ENCODE measurements at regions not wholly inside any gene's neighbourhood (a gene's known extent, or its start where the extent isn't known, plus 50 kb on each side); places are given as distances from the start of the nearest gene placed in this dataset.

GRCh38 chr3:99483841-99484240, 154.6 kb upstream of the COL8A1 start:
- Histone ChIP-seq H3K27ac (no peak overlapping the region), H3K27me3 (replicated peaks) (no peaks in the 10 kb centered on the region), H3K4me3 (ENCODE audit: low read depth, low read length) (no peak overlapping the region), H3K36me3 (replicated peaks) (no peaks in the 10 kb centered on the region)
- no peak for DNase-seq
- in situ Hi-C loops (cut with HindIII; ENCODE audit: low pct_ligation_motif_present, low sequenced_read_pairs), result no loop called here
- TF ChIP-seq CTCF (IDR thresholded peaks at IDR 0.05; ENCODE audit: low read depth, low read length, missing control alignments), result no peak

GRCh38 chr3:99482191-99482590, 156.2 kb upstream of the COL8A1 start:
- H3K4me3 ChIP-seq (ENCODE audit: low read depth, low read length), result no peak overlapping the region
- H3K27ac ChIP-seq, result no peak overlapping the region
- in situ Hi-C loops (cut with HindIII; ENCODE audit: low pct_ligation_motif_present, low sequenced_read_pairs), result no loop called here
- TF ChIP-seq CTCF (IDR thresholded peaks at IDR 0.05; ENCODE audit: low read depth, low read length, missing control alignments), result no peak
- no peak for DNase-seq
- no peaks in the 10 kb centered on the region for H3K27me3 ChIP-seq (replicated peaks)
- H3K36me3 ChIP-seq (replicated peaks), result no peaks in the 10 kb centered on the region

GRCh38 chr3:99481561-99481960, 156.8 kb upstream of the COL8A1 start:
- Histone ChIP-seq H3K4me3 (ENCODE audit: low read depth, low read length) (no peak overlapping the region), H3K27ac (no peak overlapping the region), H3K36me3 (replicated peaks) (no peaks in the 10 kb centered on the region), H3K27me3 (replicated peaks) (no peaks in the 10 kb centered on the region)
- no peak for DNase-seq
- TF ChIP-seq CTCF (IDR thresholded peaks at IDR 0.05; ENCODE audit: low read depth, low read length, missing control alignments), result no peak
- in situ Hi-C loops (cut with HindIII; ENCODE audit: low pct_ligation_motif_present, low sequenced_read_pairs), result no loop called here

GRCh38 chr3:99479768-99480167, 158.6 kb upstream of the COL8A1 start:
- H3K27ac ChIP-seq, result no peak overlapping the region
- no peak for TF ChIP-seq CTCF (IDR thresholded peaks at IDR 0.05; ENCODE audit: low read depth, low read length, missing control alignments)

GRCh38 chr3:99477650-99478049, 160.7 kb upstream of the COL8A1 start:
- Histone ChIP-seq H3K36me3 (replicated peaks) (no peaks in the 10 kb centered on the region), H3K4me3 (ENCODE audit: low read depth, low read length) (no peak overlapping the region), H3K27me3 (replicated peaks) (no peaks in the 10 kb centered on the region), H3K27ac (no peak overlapping the region)
- in situ Hi-C loops (cut with HindIII; ENCODE audit: low pct_ligation_motif_present, low sequenced_read_pairs), result no loop called here
- DNase-seq, result no peak
- TF ChIP-seq CTCF (IDR thresholded peaks at IDR 0.05; ENCODE audit: low read depth, low read length, missing control alignments), result no peak

More at GRCh38 chr3:99479768-99480167, 158.6 kb upstream of the COL8A1 start:
- no peaks in the 10 kb centered on the region for H3K27me3 ChIP-seq (replicated peaks)
- H3K36me3 ChIP-seq (replicated peaks), result no peaks in the 10 kb centered on the region
- H3K4me3 ChIP-seq (ENCODE audit: low read depth, low read length), result no peak overlapping the region
- no peak for DNase-seq
- in situ Hi-C loops (cut with HindIII; ENCODE audit: low pct_ligation_motif_present, low sequenced_read_pairs), result no loop called here

- Histone ChIP-seq H3K27me3 (replicated peaks) (no peaks in the 10 kb centered on the region), H3K27ac (no peak overlapping the region), H3K36me3 (replicated peaks) (no peaks in the 10 kb centered on the region), H3K4me3 (ENCODE audit: low read depth, low read length) (no peak overlapping the region)
- no peak for DNase-seq
- in situ Hi-C loops (cut with HindIII; ENCODE audit: low pct_ligation_motif_present, low sequenced_read_pairs), result no loop called here
- TF ChIP-seq CTCF (IDR thresholded peaks at IDR 0.05; ENCODE audit: low read depth, low read length, missing control alignments), result no peak
These were observed 163.2 kb upstream of the COL8A1 start for GRCh38 chr3:99475229-99475628.
